ENCODE measurements at regions not wholly inside any gene's neighbourhood (a gene's known extent, or its start where the extent isn't known, plus 50 kb on each side); places are given as distances from the start of the nearest gene placed in this dataset.

DNA sequence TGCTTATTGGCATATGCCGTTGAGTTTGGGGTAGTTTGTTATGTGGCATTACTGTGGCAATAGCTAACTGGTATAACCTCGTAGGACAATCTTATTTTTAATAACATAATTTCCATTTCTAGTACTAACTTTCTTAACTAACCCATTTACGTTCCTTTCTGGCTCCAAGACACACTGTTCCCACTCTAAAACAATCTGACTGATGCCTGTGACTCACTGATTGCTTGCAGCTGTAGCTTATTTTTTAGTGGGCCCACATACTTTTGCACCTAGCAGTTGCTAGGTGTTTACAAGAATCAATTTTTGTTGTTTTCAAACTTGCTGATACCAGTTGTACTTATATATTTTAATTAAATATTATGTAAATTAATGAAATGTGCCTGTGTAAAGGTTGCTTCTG lies 52.2 kb downstream of the FAT3 start:
- 76 to 88% (median 85%) methylated on average over 3 of the region's 3 CpGs for WGBS, 5 donors
- no peak overlapping the region for H3K4me3 ChIP-seq
- no peaks in the 10 kb centered on the region for H3K36me3 ChIP-seq
- H3K27me3 ChIP-seq = no peaks in the 10 kb centered on the region
- no peaks in the 10 kb centered on the region for H3K9me3 ChIP-seq
- no peak for DNase-seq
- intact Hi-C loops (cut with DNase I; ENCODE audit: low total_unique reads) = no loop called here
- no peaks in the 10 kb centered on the region for H3K4me1 ChIP-seq
- H3K27ac ChIP-seq = no peak overlapping the region
- TF ChIP-seq POLR2AphosphoS5 (IDR thresholded peaks at IDR 0.05) (no peak), POLR2A (IDR thresholded peaks at IDR 0.05) (no peak), EP300 (IDR thresholded peaks at IDR 0.05) (no peak)
- TF ChIP-seq, protein P1, sequence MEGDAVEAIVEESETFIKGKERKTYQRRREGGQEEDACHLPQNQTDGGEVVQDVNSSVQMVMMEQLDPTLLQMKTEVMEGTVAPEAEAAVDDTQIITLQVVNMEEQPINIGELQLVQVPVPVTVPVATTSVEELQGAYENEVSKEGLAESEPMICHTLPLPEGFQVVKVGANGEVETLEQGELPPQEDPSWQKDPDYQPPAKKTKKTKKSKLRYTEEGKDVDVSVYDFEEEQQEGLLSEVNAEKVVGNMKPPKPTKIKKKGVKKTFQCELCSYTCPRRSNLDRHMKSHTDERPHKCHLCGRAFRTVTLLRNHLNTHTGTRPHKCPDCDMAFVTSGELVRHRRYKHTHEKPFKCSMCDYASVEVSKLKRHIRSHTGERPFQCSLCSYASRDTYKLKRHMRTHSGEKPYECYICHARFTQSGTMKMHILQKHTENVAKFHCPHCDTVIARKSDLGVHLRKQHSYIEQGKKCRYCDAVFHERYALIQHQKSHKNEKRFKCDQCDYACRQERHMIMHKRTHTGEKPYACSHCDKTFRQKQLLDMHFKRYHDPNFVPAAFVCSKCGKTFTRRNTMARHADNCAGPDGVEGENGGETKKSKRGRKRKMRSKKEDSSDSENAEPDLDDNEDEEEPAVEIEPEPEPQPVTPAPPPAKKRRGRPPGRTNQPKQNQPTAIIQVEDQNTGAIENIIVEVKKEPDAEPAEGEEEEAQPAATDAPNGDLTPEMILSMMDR (IDR thresholded peaks at IDR 0.05) = no peak

DNA sequence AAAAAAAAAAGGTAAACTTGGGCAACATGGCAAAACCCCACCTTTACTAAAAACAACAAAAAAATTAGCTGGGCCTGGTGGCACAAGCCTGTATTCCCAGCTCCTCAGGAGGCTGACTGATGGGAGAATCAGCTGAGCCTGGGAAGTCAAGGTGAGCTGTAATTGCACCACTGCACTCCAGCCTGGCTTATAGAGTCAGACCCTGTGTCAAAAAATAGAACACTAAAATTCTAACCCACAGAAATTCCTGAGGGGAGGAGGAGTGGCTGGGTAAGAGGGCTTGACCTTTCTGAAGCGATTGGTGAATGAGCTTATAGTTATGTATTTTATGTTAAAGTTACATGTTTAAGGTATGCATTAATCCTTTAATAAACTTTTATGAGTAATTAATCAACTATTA lies 53.3 kb downstream of the FAT3 start:
- TF ChIP-seq, protein P1 (IDR thresholded peaks at IDR 0.05) = no peak
- TF ChIP-seq POLR2A (IDR thresholded peaks at IDR 0.05) (no peak), POLR2AphosphoS5 (IDR thresholded peaks at IDR 0.05) (no peak), EP300 (IDR thresholded peaks at IDR 0.05) (no peak)
- Histone ChIP-seq H3K4me1 (no peaks in the 10 kb centered on the region), H3K36me3 (no peaks in the 10 kb centered on the region), H3K9me3 (no peaks in the 10 kb centered on the region), H3K27ac (no peak overlapping the region), H3K4me3 (no peak overlapping the region), H3K27me3 (no peaks in the 10 kb centered on the region)
- WGBS, 5 donors = 88 to 96% (median 92%) methylated on average over 1 of the region's 1 CpG
- DNase-seq = no peak
- intact Hi-C loops (cut with DNase I; ENCODE audit: low total_unique reads) = no loop called here

DNA sequence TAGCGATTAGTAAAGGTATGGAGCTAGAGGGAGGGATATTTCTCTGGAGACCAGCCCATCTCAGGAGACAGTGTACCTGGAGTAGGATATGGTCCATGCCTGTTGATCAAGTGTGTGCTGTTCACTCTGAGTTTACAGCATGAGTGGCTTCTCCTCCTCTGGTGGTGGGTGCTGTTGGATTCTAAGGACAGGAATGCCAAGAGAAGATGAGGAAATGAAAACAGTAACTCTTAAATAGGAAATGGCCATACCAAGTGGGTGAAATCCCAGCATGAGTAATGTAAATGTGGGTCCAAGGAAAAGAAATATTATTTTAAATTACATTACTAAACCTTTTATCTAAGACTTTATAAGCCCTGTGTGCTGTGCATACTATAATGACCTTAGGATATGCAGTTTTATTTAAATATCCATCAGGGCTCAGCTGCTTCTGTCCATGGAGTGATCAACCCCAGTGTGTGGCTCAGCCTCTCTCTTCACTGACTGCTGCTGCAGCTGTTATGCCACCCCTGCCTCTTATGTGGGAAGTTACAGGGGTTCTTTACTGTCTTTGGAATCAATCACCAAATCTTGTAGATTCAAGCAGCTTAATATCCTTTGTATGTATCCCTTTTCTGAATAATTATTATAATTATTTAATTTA lies 54.3 kb downstream of the FAT3 start:
- H3K4me1 ChIP-seq = no peaks in the 10 kb centered on the region
- H3K9me3 ChIP-seq = no peaks in the 10 kb centered on the region
- 82 to 95% (median 91%) methylated on average over 1 of the region's 1 CpG for WGBS, 5 donors
- H3K36me3 ChIP-seq = no peaks in the 10 kb centered on the region
- intact Hi-C loops (cut with DNase I; ENCODE audit: low total_unique reads) = no loop called here
- H3K27me3 ChIP-seq = no peaks in the 10 kb centered on the region
- H3K4me3 ChIP-seq = no peak overlapping the region
- TF ChIP-seq EP300 (IDR thresholded peaks at IDR 0.05) (no peak), POLR2AphosphoS5 (IDR thresholded peaks at IDR 0.05) (no peak), POLR2A (IDR thresholded peaks at IDR 0.05) (no peak)
- TF ChIP-seq, protein P1 (IDR thresholded peaks at IDR 0.05) = no peak
- H3K27ac ChIP-seq = no peak overlapping the region
- DNase-seq = no peak

DNA sequence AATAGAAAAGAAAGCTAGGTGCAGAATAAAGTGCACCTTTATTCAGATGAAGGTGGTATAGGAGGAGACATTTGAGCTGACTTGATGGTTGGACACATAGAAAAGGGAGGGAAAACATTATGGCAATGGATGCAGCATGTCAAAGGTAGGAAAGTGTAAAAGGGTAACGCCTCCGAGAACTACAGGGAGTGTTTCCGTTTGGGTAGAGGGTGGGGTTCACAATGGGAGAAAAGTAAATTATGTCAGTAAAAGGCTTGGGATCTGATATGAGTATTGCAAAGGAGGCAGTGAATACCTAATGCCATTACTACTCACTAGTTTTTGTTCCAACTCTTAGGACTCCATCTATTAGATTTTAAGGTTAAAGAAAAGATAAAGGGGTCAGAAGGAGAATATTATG lies 59.5 kb downstream of the FAT3 start:
- Histone ChIP-seq H3K27me3 (no peaks in the 10 kb centered on the region), H3K9me3 (no peaks in the 10 kb centered on the region), H3K4me3 (no peak overlapping the region), H3K4me1 (peaks cover 0 to 7% (median 4%) of the 10 kb centered on the region in 4 donors), H3K36me3 (no peaks in the 10 kb centered on the region), H3K27ac (no peak overlapping the region)
- WGBS, 5 donors = 14 to 55% (median 35%) methylated on average over 3 of the region's 3 CpGs
- no peak for TF ChIP-seq POLR2A (IDR thresholded peaks at IDR 0.05)
- DNase-seq = no peak
- intact Hi-C loops (cut with DNase I; ENCODE audit: low total_unique reads) = no loop called here

DNA sequence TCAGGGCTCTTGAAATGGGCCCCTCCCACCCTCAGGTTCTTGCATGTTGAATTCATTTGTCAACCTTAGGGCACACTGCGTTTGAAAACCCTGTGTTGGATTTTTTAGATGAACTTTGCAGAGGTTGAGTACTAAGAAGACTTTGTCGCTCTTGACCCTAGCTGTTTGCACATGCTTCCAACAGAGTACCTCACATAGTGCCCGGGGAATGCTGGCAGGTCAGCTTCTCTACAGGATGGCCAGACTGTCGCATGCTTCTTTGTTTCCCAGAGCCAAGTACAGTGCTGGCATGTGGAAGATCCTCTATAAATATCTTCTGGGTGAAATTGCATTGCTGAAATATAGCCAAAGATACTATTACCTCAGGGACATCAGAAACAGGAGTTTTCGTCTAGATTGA lies 59.9 kb downstream of the FAT3 start:
- H3K9me3 ChIP-seq = no peaks in the 10 kb centered on the region
- no peak overlapping the region for H3K27ac ChIP-seq
- peaks cover 0 to 7% (median 4%) of the 10 kb centered on the region in 4 donors for H3K4me1 ChIP-seq
- TF ChIP-seq EP300 (IDR thresholded peaks at IDR 0.05) (no peak), POLR2A (IDR thresholded peaks at IDR 0.05) (no peak), POLR2AphosphoS5 (IDR thresholded peaks at IDR 0.05) (no peak)
- TF ChIP-seq, protein P1 (IDR thresholded peaks at IDR 0.05) = no peak
- DNase-seq = no peak
- H3K36me3 ChIP-seq = no peaks in the 10 kb centered on the region
- H3K4me3 ChIP-seq = no peak overlapping the region
- no peaks in the 10 kb centered on the region for H3K27me3 ChIP-seq
- 52 to 68% (median 59%) methylated on average over 5 of the region's 5 CpGs for WGBS, 5 donors
- intact Hi-C loops (cut with DNase I; ENCODE audit: low total_unique reads) = no loop called here

Measured in stomach (tissue), 8 donors.